Karpas-422 (cell line): ENCODE measurements at regions not wholly inside any gene's neighbourhood (a gene's known extent, or its start where the extent isn't known, plus 50 kb on each side); places are given as distances from the start of the nearest gene placed in this dataset.
"Not testable (repeated sequence)": the region's sequence is repeated elsewhere in the genome, so short reads cannot be mapped to it uniquely, and the experiment has no call there.

Experiments used
- DNase-seq: peaks from one replicate; pipeline ENCODE4 v3.0.0-alpha.2; 2015
- H2AFZ ChIP-seq: fragments of 200-600 bp; sonication (generic); 2 replicates; pipeline ENCODE4 v1.6.1; 2014; ENCODE audit warnings: antibody characterized with exemption, low read length, mixed read lengths
- H3K27ac ChIP-seq: fragments of 200-600 bp; sonication (generic); 2 replicates; pipeline ENCODE4 v1.5.1; 2014; ENCODE audit warnings: mild to moderate bottlenecking, low read length, moderate library complexity
- H3K27me3 ChIP-seq: fragments of 200-600 bp; sonication (generic); 2 replicates; pipeline ENCODE4 v1.6.1; 2014; ENCODE audit warnings: low read length, mixed read lengths
- H3K36me3 ChIP-seq: fragments of 200-600 bp; sonication (generic); 2 replicates; pipeline ENCODE4 v1.6.1; 2014; ENCODE audit warnings: low read length, mixed read lengths; ENCODE audit not compliant: insufficient read depth
- H3K4me1 ChIP-seq: fragments of 200-600 bp; sonication (generic); 2 replicates; pipeline ENCODE4 v1.6.1; 2014; ENCODE audit warnings: mild to moderate bottlenecking, low read length, mixed read lengths
- H3K4me2 ChIP-seq: fragments of 200-600 bp; sonication (generic); 2 replicates; pipeline ENCODE4 v1.6.1; 2014; ENCODE audit warnings: low read length, low read depth, mild to moderate bottlenecking; ENCODE audit not compliant: poor library complexity, severe bottlenecking
- H3K4me3 ChIP-seq: fragments of 200-600 bp; sonication (generic); 2 replicates; pipeline ENCODE4 v1.5.1; 2014; ENCODE audit warnings: mild to moderate bottlenecking, antibody characterized with exemption, low read length, mixed read lengths
- H3K79me2 ChIP-seq: fragments of 200-600 bp; sonication (generic); 2 replicates; pipeline ENCODE4 v1.6.1; 2014; ENCODE audit warnings: mild to moderate bottlenecking, low read length, mixed read lengths
- H3K9ac ChIP-seq: fragments of 200-600 bp; sonication (generic); 2 replicates; pipeline ENCODE4 v1.6.0; 2014; ENCODE audit warnings: low read length
- H3K9me2 ChIP-seq: fragments of 200-600 bp; sonication (generic), shearing (Covaris generic); replicated peaks from 2 replicates; pipeline ENCODE4 v1.6.0; 2014; ENCODE audit warnings: mild to moderate bottlenecking, low read length, moderate library complexity; ENCODE audit not compliant: insufficient read depth
- H3K9me3 ChIP-seq: fragments of 300-700, 200-600 bp; sonication (generic); 2 replicates; pipeline ENCODE4 v1.6.1; 2014; ENCODE audit warnings: low read length, mixed read lengths
- H4K20me1 ChIP-seq: fragments of 200-600 bp; sonication (generic); 2 replicates; pipeline ENCODE4 v1.6.1; 2014; ENCODE audit warnings: mild to moderate bottlenecking, antibody characterized with exemption, low read length, low read depth; ENCODE audit not compliant: insufficient read depth

DNA sequence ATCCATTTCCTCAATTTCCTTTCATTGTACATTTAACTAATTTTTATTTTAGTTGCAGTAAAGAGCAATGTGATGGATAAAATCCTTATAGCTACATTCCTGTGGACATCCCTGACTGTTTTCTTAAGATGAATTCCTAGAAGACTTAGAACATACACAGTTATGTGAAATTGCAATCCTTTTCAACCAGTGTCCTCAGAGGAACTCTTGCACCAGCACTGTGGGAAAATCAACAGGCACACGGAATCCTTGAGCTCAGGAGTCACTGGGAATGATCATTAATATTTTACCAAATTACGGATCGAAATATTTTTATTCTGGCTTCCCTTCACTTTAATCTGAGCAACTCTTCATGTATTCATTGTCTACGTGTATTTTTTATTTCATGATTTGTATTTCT lies 901.9 kb upstream of the WWC1 start:
- Histone ChIP-seq H3K4me1 (no peaks in the 10 kb centered on the region), H3K27me3 (no peaks in the 10 kb centered on the region), H3K9me2 (no peaks in the 10 kb centered on the region), H3K79me2 (no peaks in the 10 kb centered on the region), H2AFZ (no peak overlapping the region), H3K9ac (no peak overlapping the region), H3K36me3 (no peaks in the 10 kb centered on the region), H3K27ac (no peak overlapping the region), H3K9me3 (peaks cover 3% of the 10 kb centered on the region; the same call in 1 of the 2 replicates), H3K4me3 (no peak overlapping the region), H3K4me2 (no peak overlapping the region), H4K20me1 (no peaks in the 10 kb centered on the region)
- no peak for DNase-seq

DNA sequence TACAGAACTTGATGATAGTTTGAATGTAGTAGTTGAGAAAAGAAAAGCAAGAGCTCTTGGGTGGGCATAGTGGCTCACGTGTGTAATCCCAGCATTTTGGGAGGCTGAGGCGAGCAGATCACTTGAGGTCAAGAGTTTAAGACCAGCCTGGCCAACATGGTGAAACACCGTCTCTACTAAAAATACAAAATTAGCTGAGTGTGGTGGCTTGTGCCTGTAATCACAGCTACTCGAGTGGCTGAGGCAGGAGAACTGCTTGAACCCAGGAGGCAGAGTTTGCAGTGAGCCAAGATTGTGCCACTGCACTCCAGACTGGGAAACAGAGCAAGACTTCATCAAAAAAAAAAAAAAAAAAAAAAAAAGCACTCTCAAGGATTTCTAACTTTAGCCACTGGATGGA lies 900.2 kb upstream of the WWC1 start:
- not testable (repeated sequence) for H3K9me3 ChIP-seq, H3K36me3 ChIP-seq, DNase-seq, H3K4me2 ChIP-seq, H2AFZ ChIP-seq, H3K27ac ChIP-seq, H3K4me1 ChIP-seq, H3K9ac ChIP-seq, H3K9me2 ChIP-seq, H4K20me1 ChIP-seq, H3K27me3 ChIP-seq, H3K4me3 ChIP-seq, H3K79me2 ChIP-seq

DNA sequence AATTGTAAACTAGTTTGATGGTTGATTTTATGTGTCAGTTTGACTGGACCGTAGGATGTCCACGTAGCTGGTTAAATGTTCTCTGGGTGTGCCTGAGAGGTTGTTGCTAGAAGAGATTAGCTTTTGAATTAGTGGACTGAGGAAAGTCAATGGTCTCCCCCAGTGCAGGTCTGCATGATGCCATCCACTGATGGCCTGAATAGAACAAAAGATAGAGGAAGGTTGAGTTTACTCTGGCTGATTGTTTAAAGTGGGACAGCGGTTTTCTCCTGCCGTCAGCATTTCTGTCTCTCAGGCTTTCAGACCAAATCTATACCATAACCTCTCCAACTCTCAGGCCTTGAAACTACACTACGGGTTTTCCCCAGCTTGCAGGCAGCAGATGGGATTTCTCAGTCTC lies 899.2 kb upstream of the WWC1 start:
- Histone ChIP-seq H3K36me3 (no peaks in the 10 kb centered on the region), H3K79me2 (no peaks in the 10 kb centered on the region), H3K4me3 (no peak overlapping the region), H3K27ac (no peak overlapping the region), H3K9me3 (peaks cover 3% of the 10 kb centered on the region; the same call in 1 of the 2 replicates), H3K4me1 (no peaks in the 10 kb centered on the region), H3K9ac (no peak overlapping the region), H3K27me3 (no peaks in the 10 kb centered on the region), H2AFZ (no peak overlapping the region), H4K20me1 (no peaks in the 10 kb centered on the region), H3K9me2 (no peaks in the 10 kb centered on the region), H3K4me2 (no peak overlapping the region)
- DNase-seq = no peak

DNA sequence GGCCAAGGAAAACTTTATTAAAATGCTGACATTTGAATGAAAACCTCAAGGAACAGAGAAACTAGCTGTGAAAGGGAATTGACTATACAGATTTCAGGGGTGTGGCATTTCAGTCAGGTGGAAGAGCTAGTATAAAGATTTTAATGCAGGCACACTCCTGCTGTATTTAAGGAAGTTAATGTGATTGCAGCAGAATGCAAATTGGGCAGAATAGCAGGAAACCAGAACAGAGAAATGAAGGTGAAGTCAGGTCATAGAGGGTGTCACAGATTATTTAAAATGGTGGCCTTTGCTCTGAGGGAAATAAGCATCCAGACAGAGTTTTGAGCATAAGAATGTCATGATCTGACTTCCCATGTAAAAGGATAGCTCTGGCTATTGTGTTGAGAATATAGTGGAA lies 898.1 kb upstream of the WWC1 start:
- Histone ChIP-seq H3K79me2 (no peaks in the 10 kb centered on the region), H3K9me2 (no peaks in the 10 kb centered on the region), H4K20me1 (no peaks in the 10 kb centered on the region), H3K4me3 (no peak overlapping the region), H3K4me2 (no peak overlapping the region), H3K27ac (no peak overlapping the region), H3K9me3 (no peaks in the 10 kb centered on the region), H2AFZ (no peak overlapping the region), H3K9ac (no peak overlapping the region), H3K4me1 (no peaks in the 10 kb centered on the region), H3K27me3 (no peaks in the 10 kb centered on the region), H3K36me3 (no peaks in the 10 kb centered on the region)
- no peak for DNase-seq

DNA sequence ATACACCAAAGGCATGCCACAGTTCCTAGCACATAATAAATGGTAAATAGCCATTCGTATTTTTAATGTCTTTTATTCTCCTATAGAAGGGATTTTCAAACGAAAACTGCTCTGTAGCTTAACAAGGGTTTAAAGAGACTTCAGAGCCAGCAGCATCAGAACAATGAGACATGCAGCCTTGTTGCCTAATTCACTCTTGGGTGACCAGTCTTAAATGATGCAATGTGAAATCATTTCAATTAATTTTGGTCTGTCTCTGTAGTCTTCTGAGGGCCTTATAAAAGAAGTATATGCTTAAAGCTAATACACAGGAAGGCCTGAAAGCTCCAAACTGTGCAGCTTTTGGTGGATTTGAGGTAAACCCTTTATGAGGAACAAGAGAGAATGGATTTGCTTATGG lies 888.8 kb upstream of the WWC1 start:
- Histone ChIP-seq H3K4me1 (no peaks in the 10 kb centered on the region), H3K79me2 (no peaks in the 10 kb centered on the region), H3K4me2 (no peak overlapping the region), H3K27ac (no peak overlapping the region), H2AFZ (no peak overlapping the region), H3K4me3 (no peak overlapping the region), H3K27me3 (no peaks in the 10 kb centered on the region), H3K36me3 (no peaks in the 10 kb centered on the region), H3K9me2 (no peaks in the 10 kb centered on the region; the same call in 1 of the 2 replicates), H3K9ac (no peak overlapping the region), H3K9me3 (no peaks in the 10 kb centered on the region; the same call in 1 of the 2 replicates), H4K20me1 (no peaks in the 10 kb centered on the region)
- DNase-seq = no peak

DNA sequence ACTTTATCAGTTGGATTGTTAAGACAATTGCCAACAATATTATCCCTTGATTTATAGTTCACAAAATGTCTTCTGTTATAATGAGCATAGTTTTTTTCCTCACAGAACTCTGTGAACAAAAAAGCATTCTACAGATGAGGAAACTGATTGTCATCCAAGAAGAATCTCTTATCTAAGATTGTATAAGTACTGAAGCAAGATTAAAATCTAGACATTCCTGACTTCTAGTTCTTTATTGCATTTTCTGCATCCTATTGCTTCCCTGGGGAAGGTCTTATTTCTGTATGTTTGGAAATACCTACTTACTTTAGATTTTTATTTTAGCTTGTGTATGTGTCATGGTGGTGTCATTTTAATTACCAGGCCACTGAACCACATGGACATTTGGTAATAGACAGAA lies 884.9 kb upstream of the WWC1 start:
- Histone ChIP-seq H3K4me3 (no peak overlapping the region), H3K27ac (no peak overlapping the region), H3K9me2 (no peaks in the 10 kb centered on the region; the same call in 1 of the 2 replicates), H3K79me2 (no peaks in the 10 kb centered on the region), H2AFZ (no peak overlapping the region), H3K9me3 (no peaks in the 10 kb centered on the region), H3K9ac (no peak overlapping the region), H3K36me3 (no peaks in the 10 kb centered on the region), H3K4me1 (no peaks in the 10 kb centered on the region), H3K4me2 (no peak overlapping the region), H3K27me3 (no peaks in the 10 kb centered on the region), H4K20me1 (no peaks in the 10 kb centered on the region)
- no peak for DNase-seq

DNA sequence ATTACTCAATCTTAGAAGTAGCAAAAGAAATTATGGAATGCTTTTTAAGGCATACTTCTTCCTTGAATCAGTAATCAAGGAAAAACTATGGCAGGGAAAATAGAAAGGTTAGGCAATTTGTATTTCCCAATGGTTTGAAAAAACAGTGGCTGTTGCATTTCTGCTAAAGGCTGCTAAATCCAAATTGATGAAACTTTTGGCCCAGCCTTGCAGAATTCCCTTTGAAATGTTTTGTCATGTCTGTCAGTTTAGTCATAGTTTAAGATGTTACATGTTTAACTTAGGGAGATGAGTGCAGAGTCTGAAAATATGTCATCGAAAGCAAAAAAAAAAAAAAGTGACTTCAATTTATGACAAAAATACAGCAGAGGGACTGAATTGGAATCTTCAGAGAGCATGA lies 878.9 kb upstream of the WWC1 start:
- Histone ChIP-seq H3K4me3 (no peak overlapping the region), H3K36me3 (no peaks in the 10 kb centered on the region)
- no peak for DNase-seq

DNA sequence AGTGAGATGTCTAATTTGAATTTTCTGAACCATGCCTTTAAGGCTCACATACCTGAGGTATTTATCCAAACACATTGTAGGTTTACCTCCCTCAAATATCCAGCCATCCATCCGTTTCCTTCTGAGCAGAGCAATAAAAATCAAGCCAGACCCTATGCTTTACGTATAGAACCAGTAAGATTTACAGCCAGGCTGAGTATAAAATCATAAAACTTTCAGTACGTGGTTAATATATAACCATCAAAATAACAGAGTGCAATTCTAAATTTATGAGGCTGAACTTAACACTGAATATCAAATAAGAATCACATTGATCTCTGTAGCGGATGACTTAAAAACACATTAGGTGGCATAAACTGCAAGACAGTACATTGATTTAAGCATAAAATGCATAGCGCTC lies 877.9 kb upstream of the WWC1 start:
- Histone ChIP-seq H3K9ac (no peak overlapping the region), H4K20me1 (no peaks in the 10 kb centered on the region), H3K36me3 (no peaks in the 10 kb centered on the region), H2AFZ (no peak overlapping the region), H3K4me3 (no peak overlapping the region), H3K4me1 (no peaks in the 10 kb centered on the region), H3K27me3 (no peaks in the 10 kb centered on the region), H3K9me2 (0 out of 2 replicates have a peak, but pooled peaks cover 2% of the 10 kb centered on the region), H3K9me3 (no peaks in the 10 kb centered on the region), H3K79me2 (no peaks in the 10 kb centered on the region), H3K27ac (no peak overlapping the region), H3K4me2 (no peak overlapping the region)
- no peak for DNase-seq

More for the DNA sequence above, 878.9 kb upstream of the WWC1 start:
- Histone ChIP-seq H3K9ac (no peak overlapping the region), H3K27me3 (no peaks in the 10 kb centered on the region), H3K27ac (no peak overlapping the region), H3K4me1 (no peaks in the 10 kb centered on the region), H2AFZ (no peak overlapping the region), H3K9me3 (no peaks in the 10 kb centered on the region), H4K20me1 (no peaks in the 10 kb centered on the region), H3K9me2 (0 out of 2 replicates have a peak, but pooled peaks cover 2% of the 10 kb centered on the region), H3K4me2 (no peak overlapping the region), H3K79me2 (no peaks in the 10 kb centered on the region)

DNA sequence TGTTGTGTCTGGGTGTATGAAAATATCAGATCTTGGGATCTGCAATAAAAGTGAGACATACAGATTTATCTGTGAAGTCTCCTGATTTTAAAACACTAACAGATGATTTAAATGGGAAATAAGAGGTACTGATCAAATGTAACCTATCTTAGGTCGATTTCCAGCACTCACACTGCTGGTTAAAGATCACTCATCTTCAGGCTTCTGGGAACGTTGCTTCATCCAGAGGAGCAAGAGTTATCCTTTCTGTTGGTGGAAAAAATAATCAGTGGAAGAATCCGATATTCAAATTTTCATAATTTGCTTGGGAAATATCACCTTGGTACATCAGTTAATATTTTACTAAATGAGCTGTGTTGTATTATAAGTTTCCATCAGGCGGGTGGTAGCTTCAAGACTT lies 876.8 kb upstream of the WWC1 start:
- Histone ChIP-seq H3K4me1 (no peaks in the 10 kb centered on the region), H3K27me3 (no peaks in the 10 kb centered on the region), H3K36me3 (no peaks in the 10 kb centered on the region), H3K9me2 (0 out of 2 replicates have a peak, but pooled peaks cover 2% of the 10 kb centered on the region), H3K27ac (no peak overlapping the region), H3K9me3 (no peaks in the 10 kb centered on the region), H3K9ac (no peak overlapping the region), H4K20me1 (no peaks in the 10 kb centered on the region), H3K4me3 (no peak overlapping the region), H2AFZ (no peak overlapping the region), H3K79me2 (no peaks in the 10 kb centered on the region), H3K4me2 (no peak overlapping the region)
- no peak for DNase-seq
